ENCODE measurements at regions not wholly inside any gene's neighbourhood (a gene's known extent, or its start where the extent isn't known, plus 50 kb on each side); places are given as distances from the start of the nearest gene placed in this dataset.
"Not testable (repeated sequence)": the region's sequence is repeated elsewhere in the genome, so short reads cannot be mapped to it uniquely, and the experiment has no call there.

GRCh38 chr5:155783246-155783645, 543.7 kb upstream of the SGCD start:
- no peak for DNase-seq

- DNase-seq = no peak
These were observed 543.2 kb upstream of the SGCD start for GRCh38 chr5:155783791-155784190.

GRCh38 chr5:155786108-155786507, 540.9 kb upstream of the SGCD start:
- DNase-seq = no peak

- DNase-seq = no peak
These were observed 534.1 kb upstream of the SGCD start for GRCh38 chr5:155792873-155793272.

- DNase-seq = no peak
These were observed 532.2 kb upstream of the SGCD start for GRCh38 chr5:155794795-155795194.

GRCh38 chr5:155799308-155799707, 527.7 kb upstream of the SGCD start:
- no peak for DNase-seq

GRCh38 chr5:155807884-155808576, 518.9 kb upstream of the SGCD start:
- DNase-seq = no peak

GRCh38 chr5:155815248-155815647, 511.7 kb upstream of the SGCD start:
- DNase-seq = no peak

- no peak for DNase-seq
These were observed 504.8 kb upstream of the SGCD start for GRCh38 chr5:155822177-155822576.

GRCh38 chr5:155826611-155827507, 500.1 kb upstream of the SGCD start:
- DNase-seq = no peak

GRCh38 chr5:155827508-155827815, 499.5 kb upstream of the SGCD start:
- not testable (repeated sequence) for DNase-seq

GRCh38 chr5:155827949-155828348, 499.0 kb upstream of the SGCD start:
- no peak for DNase-seq

- DNase-seq = no peak
These were observed 495.5 kb upstream of the SGCD start for GRCh38 chr5:155831491-155831890.

- DNase-seq = no peak
These were observed 493.7 kb upstream of the SGCD start for GRCh38 chr5:155833287-155833686.

GRCh38 chr5:155834271-155834975, 492.5 kb upstream of the SGCD start:
- no peak for DNase-seq

GRCh38 chr5:155836089-155836803, 490.7 kb upstream of the SGCD start:
- no peak for DNase-seq

- no peak for DNase-seq
These were observed 488.6 kb upstream of the SGCD start for GRCh38 chr5:155838394-155838793.

- no peak for DNase-seq
These were observed 487.5 kb upstream of the SGCD start for GRCh38 chr5:155839251-155840037.

GRCh38 chr5:155844542-155844941, 482.4 kb upstream of the SGCD start:
- DNase-seq = no peak

- no peak for DNase-seq
These were observed 476.6 kb upstream of the SGCD start for GRCh38 chr5:155850370-155850769.

- DNase-seq = no peak
These were observed 460.0 kb upstream of the SGCD start for GRCh38 chr5:155866971-155867370.

- no peak for DNase-seq
These were observed 459.4 kb upstream of the SGCD start for GRCh38 chr5:155867522-155868088.

Measured in effector CD4-positive, alpha-beta T cell (primary cell).